ENCODE measurements at regions not wholly inside any gene's neighbourhood (a gene's known extent, or its start where the extent isn't known, plus 50 kb on each side); places are given as distances from the start of the nearest gene placed in this dataset.

GRCh38 chr5:58255386-58255785 is 204.5 kb downstream of the PLK2 start:
- Histone ChIP-seq H3K36me3 (ENCODE audit: control insufficient read depth in 4 of 4, insufficient read depth in 3 of 4, low read depth in 1 of 4, low read length in 3 of 4) (no peaks in the 10 kb centered on the region), H3K4me1 (ENCODE audit: control insufficient read depth in 4 of 4, insufficient read depth in 4 of 4, low read length in 3 of 4) (no peaks in the 10 kb centered on the region), H3K27me3 (ENCODE audit: control insufficient read depth in 4 of 4, insufficient read depth in 4 of 4, low read length in 3 of 4) (peaks cover 0 to 3% (median 0%) of the 10 kb centered on the region in 4 donors), H3K27ac (ENCODE audit: low read depth in 1 of 2, low read length in 2 of 2) (no peak overlapping the region), H3K4me3 (ENCODE audit: low read depth in 1 of 3, low read length in 3 of 3) (no peak overlapping the region), H3K9me3 (ENCODE audit: control insufficient read depth in 4 of 4, low read length in 3 of 4) (no peaks in the 10 kb centered on the region), H3K9ac (ENCODE audit: low read depth in 1 of 2, low read length in 2 of 2) (no peak overlapping the region)
- 74% methylated on average over 1 of the region's 1 CpG for WGBS
- TF ChIP-seq CTCF (IDR thresholded peaks at IDR 0.05; ENCODE audit: low read depth, low read length, missing input control) (no peak), HNF4A (conservative IDR thresholded peaks at IDR 0.05) (no peak), GABPA (IDR thresholded peaks at IDR 0.05 in 1 of 2, conservative IDR thresholded peaks at IDR 0.05 in 1 of 2) (no peak), HNF4G (IDR thresholded peaks at IDR 0.05) (no peak), JUND (IDR thresholded peaks at IDR 0.05) (no peak), FOXA2 (IDR thresholded peaks at IDR 0.05) (no peak), ZBTB33 (IDR thresholded peaks at IDR 0.05) (no peak), RAD21 (IDR thresholded peaks at IDR 0.05) (no peak), YY1 (IDR thresholded peaks at IDR 0.05) (no peak), RXRA (IDR thresholded peaks at IDR 0.05) (no peak), TAF1 (conservative IDR thresholded peaks at IDR 0.05) (no peak), REST (IDR thresholded peaks at IDR 0.05) (no peak), EGR1 (IDR thresholded peaks at IDR 0.05; ENCODE audit: low read depth in 2 of 2) (no peak), ATF3 (IDR thresholded peaks at IDR 0.05) (no peak)
- TF ChIP-seq, protein P1, sequence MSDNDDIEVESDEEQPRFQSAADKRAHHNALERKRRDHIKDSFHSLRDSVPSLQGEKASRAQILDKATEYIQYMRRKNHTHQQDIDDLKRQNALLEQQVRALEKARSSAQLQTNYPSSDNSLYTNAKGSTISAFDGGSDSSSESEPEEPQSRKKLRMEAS (IDR thresholded peaks at IDR 0.05) = no peak
- no peak for DNase-seq (ENCODE audit: low spot score)

DNA sequence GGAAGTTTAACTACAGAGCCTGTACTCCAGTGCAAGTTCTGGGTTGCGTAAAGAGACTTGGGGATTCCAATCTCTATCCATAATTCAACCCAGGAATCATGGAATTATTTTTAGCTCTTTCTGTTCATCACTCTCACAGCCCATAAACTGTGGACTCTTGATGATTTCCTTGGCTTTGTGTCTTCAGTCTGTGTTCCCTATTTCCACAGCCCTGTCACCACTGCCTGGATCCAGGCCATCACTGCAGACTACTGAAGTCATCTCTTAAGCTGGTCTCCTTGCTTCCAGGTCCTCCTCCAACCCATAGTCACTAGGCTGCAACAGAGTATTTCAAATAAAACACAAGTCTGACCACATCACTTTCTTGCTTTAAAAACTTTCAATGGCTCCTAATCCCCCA is 211.7 kb downstream of the PLK2 start:
- TF ChIP-seq CTCF (IDR thresholded peaks at IDR 0.05; ENCODE audit: low read depth, low read length, missing input control) = no peak
- TF ChIP-seq ZBTB33 (IDR thresholded peaks at IDR 0.05) = no peak
- no peak for TF ChIP-seq FOXA2 (IDR thresholded peaks at IDR 0.05)
- TF ChIP-seq HNF4A (conservative IDR thresholded peaks at IDR 0.05) = no peak
- TF ChIP-seq, protein P1 (IDR thresholded peaks at IDR 0.05) = no peak
- no peak for TF ChIP-seq GABPA (IDR thresholded peaks at IDR 0.05 in 1 of 2, conservative IDR thresholded peaks at IDR 0.05 in 1 of 2)
- Histone ChIP-seq H3K36me3 (ENCODE audit: control insufficient read depth in 4 of 4, insufficient read depth in 3 of 4, low read depth in 1 of 4, low read length in 3 of 4) (no peaks in the 10 kb centered on the region), H3K4me3 (ENCODE audit: low read depth in 1 of 3, low read length in 3 of 3) (no peak overlapping the region), H3K4me1 (ENCODE audit: control insufficient read depth in 4 of 4, insufficient read depth in 4 of 4, low read length in 3 of 4) (no peaks in the 10 kb centered on the region), H3K9me3 (ENCODE audit: control insufficient read depth in 4 of 4, low read length in 3 of 4) (no peaks in the 10 kb centered on the region), H3K27me3 (ENCODE audit: control insufficient read depth in 4 of 4, insufficient read depth in 4 of 4, low read length in 3 of 4) (no peaks in the 10 kb centered on the region), H3K9ac (ENCODE audit: low read depth in 1 of 2, low read length in 2 of 2) (no peak overlapping the region), H3K27ac (ENCODE audit: low read depth in 1 of 2, low read length in 2 of 2) (no peak overlapping the region)
- DNase-seq (ENCODE audit: low spot score) = no peak
- WGBS = 94% methylated on average over 1 of the region's 1 CpG

All from liver (tissue), 8 donors.